SK-N-SH (cell line): ENCODE measurements at regions not wholly inside any gene's neighbourhood (a gene's known extent, or its start where the extent isn't known, plus 50 kb on each side); places are given as distances from the start of the nearest gene placed in this dataset.

Source experiments
- CTCF ChIA-PET: fragments of 300-600, 350-600 bp; formaldehyde crosslinking; extraction: SDS; loops from one replicate; lab custom pipeline; 2021; lab: Yijun Ruan, JAX
- POLR2A ChIA-PET: fragments of 350-600 bp; sonication (Branson Sonifier 250); formaldehyde crosslinking; extraction: SDS; loops from one replicate; lab custom pipeline; 2020; ENCODE audit warnings: antibody characterized with exemption, inconsistent platforms; lab: Yijun Ruan, JAX
- DNase-seq: peaks from one replicate; pipeline ENCODE4 v3.0.0; 2012
- H2AFZ ChIP-seq: fragments of 200-600 bp; sonication (generic); 2 replicates; pipeline ENCODE4 v1.8.1; 2016; ENCODE audit warnings: antibody characterized with exemption, mild to moderate bottlenecking, low read depth
- H3F3A ChIP-seq: fragments of 200-600 bp; sonication (generic); replicated peaks from 2 replicates; pipeline ENCODE3; 2016; ENCODE audit warnings: antibody characterized with exemption, mild to moderate bottlenecking; ENCODE audit not compliant: insufficient read depth
- H3K27ac ChIP-seq, 2 experiments: fragments of 200-500 bp in 1 of 2; fragments of 200-600 bp in 1 of 2; sonication (Bioruptor generic) in 1 of 2; sonication (generic), shearing (Covaris generic) in 1 of 2; 2 replicates each; pipeline versions ENCODE4 v1.5.1 to v1.6.1; 2014 to 2016; ENCODE audit warnings: low read depth in 2 of 2, inconsistent platforms in 1 of 2, low read length in 1 of 2, mild to moderate bottlenecking in 1 of 2, mixed read lengths in 1 of 2
- H3K27me3 ChIP-seq: fragments of 200-600 bp; sonication (generic), shearing (Covaris generic); 2 replicates; pipeline ENCODE4 v1.6.1; 2016; ENCODE audit warnings: mixed run types; ENCODE audit not compliant: insufficient read depth
- H3K36me3 ChIP-seq, 2 experiments: fragments of 200-500 bp in 1 of 2; fragments of 200-600 bp in 1 of 2; sonication (Bioruptor generic) in 1 of 2; sonication (generic) in 1 of 2; replicated peaks in 1 of 2; 2 replicates each; pipeline versions ENCODE3 to v1.5.1; 2014 to 2016; ENCODE audit warnings: low read length in 1 of 2, mild to moderate bottlenecking in 1 of 2; ENCODE audit not compliant: insufficient read depth in 2 of 2, control insufficient read depth in 1 of 2
- H3K4me1 ChIP-seq, 2 experiments: fragments of 200-500 bp in 1 of 2; fragments of 200-600 bp in 1 of 2; sonication (Bioruptor generic) in 1 of 2; sonication (generic), shearing (Covaris generic) in 1 of 2; 2 replicates each; pipeline versions ENCODE4 v1.5.1 to v1.6.1; 2014 to 2016; ENCODE audit warnings: low read depth in 1 of 2, low read length in 1 of 2, mixed run types in 1 of 2; ENCODE audit not compliant: insufficient read depth in 2 of 2, control insufficient read depth in 1 of 2
- H3K4me2 ChIP-seq: fragments of 200-600 bp; sonication (generic), shearing (Covaris generic); 2 replicates; pipeline ENCODE4 v1.6.1; 2017; ENCODE audit warnings: mixed run types
- H3K4me3 ChIP-seq, 2 experiments: fragments of 200-500 bp in 1 of 2; fragments of 200-600 bp in 1 of 2; sonication (Bioruptor generic) in 1 of 2; sonication (generic), shearing (Covaris generic) in 1 of 2; 2 replicates each; pipeline versions ENCODE4 v1.5.1 to v1.8.1; 2014 to 2016; ENCODE audit warnings: low read depth in 2 of 2, inconsistent platforms in 1 of 2, low read length in 1 of 2, mild to moderate bottlenecking in 1 of 2, mixed read lengths in 1 of 2, moderate library complexity in 1 of 2
- H3K79me2 ChIP-seq: fragments of 200-600 bp; sonication (generic); 2 replicates; pipeline ENCODE4 v1.8.1; 2017; ENCODE audit warnings: mild to moderate bottlenecking; ENCODE audit not compliant: insufficient read depth
- H3K9ac ChIP-seq: fragments of 200-600 bp; sonication (generic); 2 replicates; pipeline ENCODE4 v1.6.1; 2017; ENCODE audit warnings: mixed run types
- H3K9me2 ChIP-seq: fragments of 200-600 bp; sonication (generic); 2 replicates; pipeline ENCODE4 v1.6.1; 2017; ENCODE audit warnings: mixed run types
- H3K9me3 ChIP-seq: fragments of 200-600 bp; sonication (generic); 2 replicates; pipeline ENCODE4 v1.6.1; 2017; ENCODE audit warnings: mixed run types, mild to moderate bottlenecking, moderate library complexity
- H4K20me1 ChIP-seq: fragments of 200-600 bp; sonication (generic); 2 replicates; pipeline ENCODE4 v1.6.1; 2017; ENCODE audit warnings: mild to moderate bottlenecking, mixed run types; ENCODE audit not compliant: insufficient read depth
- CTCF ChIP-seq: fragments of 200-600 bp; sonication (generic); IDR thresholded peaks from 2 replicates; pipeline ENCODE4 v1.6.1; 2017; ENCODE audit warnings: antibody characterized with exemption, mild to moderate bottlenecking, moderate library complexity
- ELF1 ChIP-seq: IDR thresholded peaks from 2 replicates; pipeline ENCODE4 v1.4.0; 2012
- EZH2phosphoT487 ChIP-seq: fragments of 200-600 bp; sonication (generic); IDR thresholded peaks from 2 replicates; pipeline ENCODE4 v1.6.1; 2017; ENCODE audit warnings: low read depth, mixed run types, mild to moderate bottlenecking, antibody characterized with exemption, moderate library complexity, borderline replicate concordance
- IRF3 ChIP-seq: fragments of 150-350 bp; IDR thresholded peaks from 2 replicates; pipeline ENCODE4 v1.6.1; 2016; ENCODE audit warnings: mild to moderate bottlenecking, low read depth, low read length
- MAX ChIP-seq: IDR thresholded peaks from 2 replicates; pipeline ENCODE4 v1.4.0; 2012; ENCODE audit warnings: low read depth
- MEF2A ChIP-seq: IDR thresholded peaks from 2 replicates; pipeline ENCODE4 v1.4.0; 2012; ENCODE audit warnings: low read depth, borderline replicate concordance
- MXI1 ChIP-seq: IDR thresholded peaks from 2 replicates; pipeline ENCODE4 v1.6.1; 2012; ENCODE audit warnings: mild to moderate bottlenecking, low read depth, low read length, improper control_type of control experiment
- NRF1 ChIP-seq: IDR thresholded peaks from 2 replicates; pipeline ENCODE4 v1.6.1; 2012; ENCODE audit warnings: low read depth, mild to moderate bottlenecking, low read length
- PBX3 ChIP-seq: IDR thresholded peaks from 2 replicates; pipeline ENCODE4; 2012
- POLR2AphosphoS5 ChIP-seq: IDR thresholded peaks from 2 replicates; pipeline ENCODE4 v1.6.1; 2012; ENCODE audit warnings: low read depth, low read length
- TAF1 ChIP-seq: IDR thresholded peaks from 2 replicates; pipeline ENCODE4 v1.6.1; 2012; ENCODE audit warnings: low read depth, mild to moderate bottlenecking, low read length, moderate library complexity, borderline replicate concordance
- TCF12 ChIP-seq: IDR thresholded peaks from 2 replicates; pipeline ENCODE4 v1.4.0; 2012
- USF2 ChIP-seq: fragments of 150-350 bp; IDR thresholded peaks from 2 replicates; pipeline ENCODE4 v1.6.1; 2017; ENCODE audit warnings: antibody characterized with exemption, low read length, low read depth, borderline replicate concordance
- ZBTB33 ChIP-seq: IDR thresholded peaks from 2 replicates; pipeline ENCODE4 v1.4.0; 2012; ENCODE audit warnings: low read depth, borderline replicate concordance
- WGBS: methylation state at CpG from one replicate; pipeline ENCODE4 v1.1.6; 2017; ENCODE audit warnings: low lambda C conversion rate; 5-methylcytosine and 5-hydroxymethylcytosine counted together

GRCh38 chr4:186481998-186482790, 73.2 kb downstream of the MTNR1A start:
- no peaks in the 10 kb centered on the region for H3K36me3 ChIP-seq
- H3K4me1 ChIP-seq: peaks cover 0 to 2% of the 10 kb centered on the region in 2 experiments; a peak in 1 of 4 replicates
- H4K20me1 ChIP-seq: no peaks in the 10 kb centered on the region
- TF ChIP-seq ELF1: no peak
- no peak for TF ChIP-seq CTCF
- TF ChIP-seq NRF1: no peak
- TF ChIP-seq MXI1: no peak
- no peak for TF ChIP-seq TAF1
- no peak for TF ChIP-seq USF2
- TF ChIP-seq MAX: no peak
- no peak for TF ChIP-seq ZBTB33
- TF ChIP-seq TCF12: no peak
- no peak for TF ChIP-seq POLR2AphosphoS5
- TF ChIP-seq PBX3: no peak
- no peak for TF ChIP-seq EZH2phosphoT487
- no peak for TF ChIP-seq MEF2A
- TF ChIP-seq IRF3: no peak
- H3K79me2 ChIP-seq: no peaks in the 10 kb centered on the region
- no peak overlapping the region for H3K4me2 ChIP-seq
- POLR2A ChIA-PET: no interaction called here
- H3K4me3 ChIP-seq: no peak overlapping the region
- H2AFZ ChIP-seq: no peak overlapping the region
- no peaks in the 10 kb centered on the region for H3K9me3 ChIP-seq
- no peaks in the 10 kb centered on the region for H3K9me2 ChIP-seq
- no peak for DNase-seq
- WGBS: 25% methylated on average over 12 of the region's 12 CpGs
- H3K27ac ChIP-seq: no peak overlapping the region
- CTCF ChIA-PET: no interaction called here
- H3K9ac ChIP-seq: no peak overlapping the region
- peaks cover 6% of the 10 kb centered on the region; the same call in 1 of the 2 replicates for H3K27me3 ChIP-seq
- no peaks in the 10 kb centered on the region for H3F3A ChIP-seq
